Esophagus muscularis mucosa (tissue), 4 donors: ENCODE measurements at regions not wholly inside any gene's neighbourhood (a gene's known extent, or its start where the extent isn't known, plus 50 kb on each side); places are given as distances from the start of the nearest gene placed in this dataset.

Experiments used
- EP300 ChIP-seq: sonication (generic); formaldehyde crosslinking; IDR thresholded peaks from one replicate; pipeline ENCODE4 v1.6.1; 2017; ENCODE audit warnings: antibody characterized with exemption
- POLR2A ChIP-seq: fragments of 450-650 bp; IDR thresholded peaks from one replicate; pipeline ENCODE4 v1.6.1; 2017; ENCODE audit warnings: antibody characterized with exemption, moderate library complexity, mild to moderate bottlenecking, low read depth
- TF ChIP-seq, protein P1 (sequence below), 3 experiments: fragments of 200-600 bp in 2 of 3; fragments of 450-650 bp in 1 of 3; sonication (generic) in 2 of 3; IDR thresholded peaks; one replicate each; pipeline ENCODE4 v1.5.1; 2017 to 2019; ENCODE audit warnings: antibody characterized with exemption in 3 of 3, mild to moderate bottlenecking in 2 of 3, moderate library complexity in 1 of 3

GRCh38 chr18:77911971-77912605, 662.4 kb downstream of the GALR1 start:
- TF ChIP-seq EP300 (no peak), POLR2A (no peak)
- TF ChIP-seq, protein P1, sequence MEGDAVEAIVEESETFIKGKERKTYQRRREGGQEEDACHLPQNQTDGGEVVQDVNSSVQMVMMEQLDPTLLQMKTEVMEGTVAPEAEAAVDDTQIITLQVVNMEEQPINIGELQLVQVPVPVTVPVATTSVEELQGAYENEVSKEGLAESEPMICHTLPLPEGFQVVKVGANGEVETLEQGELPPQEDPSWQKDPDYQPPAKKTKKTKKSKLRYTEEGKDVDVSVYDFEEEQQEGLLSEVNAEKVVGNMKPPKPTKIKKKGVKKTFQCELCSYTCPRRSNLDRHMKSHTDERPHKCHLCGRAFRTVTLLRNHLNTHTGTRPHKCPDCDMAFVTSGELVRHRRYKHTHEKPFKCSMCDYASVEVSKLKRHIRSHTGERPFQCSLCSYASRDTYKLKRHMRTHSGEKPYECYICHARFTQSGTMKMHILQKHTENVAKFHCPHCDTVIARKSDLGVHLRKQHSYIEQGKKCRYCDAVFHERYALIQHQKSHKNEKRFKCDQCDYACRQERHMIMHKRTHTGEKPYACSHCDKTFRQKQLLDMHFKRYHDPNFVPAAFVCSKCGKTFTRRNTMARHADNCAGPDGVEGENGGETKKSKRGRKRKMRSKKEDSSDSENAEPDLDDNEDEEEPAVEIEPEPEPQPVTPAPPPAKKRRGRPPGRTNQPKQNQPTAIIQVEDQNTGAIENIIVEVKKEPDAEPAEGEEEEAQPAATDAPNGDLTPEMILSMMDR (IDR thresholded peaks at IDR 0.05): no peak
